HCT116 (cell line): ENCODE measurements at regions not wholly inside any gene's neighbourhood (a gene's known extent, or its start where the extent isn't known, plus 50 kb on each side); places are given as distances from the start of the nearest gene placed in this dataset.
A peak's percentile ranks its signal among the peaks of the same experiment; 100 is the strongest.

Experiments used
- ATAC-seq: fragments of 200-7000 bp; cut with Tn5 transposase; 2 replicates; pipeline ENCODE4 v1.9.1; 2020; ENCODE audit warnings: mild to moderate bottlenecking, moderate library complexity
- BruUV-seq: library from RNA; stranded (reverse); fragments of 400-500 nt; replicated peaks from 2 replicates; lab custom pipeline; 2021; lab: Mats Ljungman, UMichigan
- CTCF ChIA-PET: fragments of 300-600 bp; sonication (Branson Sonifier 250); formaldehyde crosslinking; loops from one replicate; lab custom pipeline; 2021; ENCODE audit warnings: antibody characterized with exemption; lab: Charles Lee
- POLR2A ChIA-PET: fragments of 300-600, 350-600 bp; sonication (Branson Sonifier 250); formaldehyde crosslinking; loops from one replicate; lab custom pipeline; 2021; ENCODE audit warnings: antibody characterized with exemption; lab: Charles Lee
- RAD21 ChIA-PET, 2 experiments: fragments of 300-600 bp; sonication (Branson Sonifier 250); formaldehyde crosslinking; loops; one replicate each; lab custom pipeline; 2023; ENCODE audit warnings: low total read pairs in 2 of 2; ENCODE audit not compliant: uncharacterized antibody in 2 of 2, unreplicated experiment in 2 of 2, low non-redundant PET in 1 of 2; lab: Charles Lee
- DNase-seq: peaks from one replicate; pipeline ENCODE4 v3.0.0-alpha.2; 2010; ENCODE audit warnings: low read depth, low spot score
- H2AFZ ChIP-seq: fragments of 200-600 bp; shearing (Covaris generic), sonication (generic); 2 replicates; pipeline ENCODE4 v1.6.1; 2017; ENCODE audit warnings: low read depth, mixed run types, mixed read lengths, antibody characterized with exemption, low read length; ENCODE audit not compliant: poor library complexity, severe bottlenecking
- H3K27ac ChIP-seq: 2 replicates; pipeline ENCODE4 v1.5.1; 2012; ENCODE audit warnings: low read depth, low read length
- H3K27me3 ChIP-seq: fragments of 200-600 bp; sonication (generic); 2 replicates; pipeline ENCODE4 v1.6.1; 2016; ENCODE audit warnings: mixed run types, low read length, mixed read lengths; ENCODE audit not compliant: insufficient read depth
- H3K36me3 ChIP-seq, 2 experiments: fragments of 200-500 bp in 1 of 2; fragments of 200-600 bp in 1 of 2; sonication (Bioruptor generic) in 1 of 2; sonication (generic) in 1 of 2; 2 replicates each; pipeline versions ENCODE4 v1.5.1 to v1.6.1; 2014 to 2016; ENCODE audit warnings: low read length in 2 of 2, inconsistent platforms in 1 of 2, mixed read lengths in 1 of 2, mixed run types in 1 of 2; ENCODE audit not compliant: insufficient read depth in 2 of 2, control insufficient read depth in 1 of 2
- H3K4me1 ChIP-seq, 2 experiments: fragments of 200-600 bp in 1 of 2; sonication (generic) in 1 of 2; 2 replicates each; pipeline versions ENCODE4 v1.5.1 to v1.6.1; 2012 to 2017; ENCODE audit warnings: low read length in 2 of 2, inconsistent platforms in 1 of 2, mild to moderate bottlenecking in 1 of 2, mixed read lengths in 1 of 2, mixed run types in 1 of 2, moderate library complexity in 1 of 2; ENCODE audit not compliant: insufficient read depth in 2 of 2, control insufficient read depth in 1 of 2
- H3K4me2 ChIP-seq: fragments of 200-600 bp; sonication (generic); 2 replicates; pipeline ENCODE4 v1.6.1; 2017; ENCODE audit warnings: mixed run types, low read length, mixed read lengths
- H3K4me3 ChIP-seq, 2 experiments: fragments of 200-600 bp in 1 of 2; sonication (generic) in 1 of 2; replicated peaks in 1 of 2; 2 replicates each; pipeline ENCODE4 v1.5.1; 2011 to 2016; ENCODE audit warnings: low read length in 2 of 2, control low read depth in 1 of 2, low read depth in 1 of 2, mild to moderate bottlenecking in 1 of 2, mixed read lengths in 1 of 2, mixed run types in 1 of 2
- H3K79me2 ChIP-seq: fragments of 200-600 bp; sonication (generic); 2 replicates; pipeline ENCODE4 v1.6.1; 2017; ENCODE audit warnings: mild to moderate bottlenecking, mixed run types, low read length, moderate library complexity, mixed read lengths; ENCODE audit not compliant: insufficient read depth
- H3K9ac ChIP-seq: fragments of 200-600 bp; sonication (generic); 2 replicates; pipeline ENCODE4 v1.6.1; 2016; ENCODE audit warnings: low read length, mixed read lengths
- H3K9me2 ChIP-seq: fragments of 200-600 bp; sonication (generic), shearing (Covaris generic); 2 replicates; pipeline ENCODE4 v1.6.1; 2017; ENCODE audit warnings: mixed run types, mild to moderate bottlenecking, moderate library complexity; ENCODE audit not compliant: insufficient read depth
- H3K9me3 ChIP-seq, 2 experiments: fragments of 200-500 bp in 1 of 2; fragments of 200-600 bp in 1 of 2; sonication (Bioruptor generic) in 1 of 2; sonication (generic) in 1 of 2; 2 replicates each; pipeline ENCODE4 v1.6.1; 2014 to 2017; ENCODE audit warnings: low read length in 2 of 2, mixed read lengths in 2 of 2, inconsistent platforms in 1 of 2, low read depth in 1 of 2, mild to moderate bottlenecking in 1 of 2, mixed run types in 1 of 2, moderate library complexity in 1 of 2; ENCODE audit not compliant: control insufficient read depth in 1 of 2, insufficient read depth in 1 of 2
- H4K20me1 ChIP-seq: fragments of 200-600 bp; sonication (generic), shearing (Covaris generic); 2 replicates; pipeline ENCODE4 v1.6.1; 2017; ENCODE audit warnings: mixed run types, mild to moderate bottlenecking, moderate library complexity; ENCODE audit not compliant: insufficient read depth
- ATF3 ChIP-seq: IDR thresholded peaks from 2 replicates; pipeline ENCODE4 v1.6.1; 2012
- CEBPB ChIP-seq: IDR thresholded peaks from 2 replicates; pipeline ENCODE4 v1.6.1; 2012; ENCODE audit warnings: low read depth
- CTCF ChIP-seq, 3 experiments: fragments of 200-600 bp in 1 of 3; sonication (generic) in 1 of 3; IDR thresholded peaks in 2 of 3; conservative IDR thresholded peaks in 1 of 3; 2 replicates each; pipeline ENCODE4 v1.5.1; 2012 to 2017; ENCODE audit warnings: low read depth in 2 of 3, low read length in 2 of 3, antibody characterized with exemption in 1 of 3, borderline replicate concordance in 1 of 3, control low read depth in 1 of 3, mild to moderate bottlenecking in 1 of 3, mixed read lengths in 1 of 3, mixed run types in 1 of 3, moderate library complexity in 1 of 3; ENCODE audit not compliant: insufficient read depth in 1 of 3
- EZH2 ChIP-seq: fragments of 200-600 bp; sonication (generic); IDR thresholded peaks from 2 replicates; pipeline ENCODE4 v1.6.1; 2017; ENCODE audit warnings: antibody characterized with exemption, mixed run types
- JUND ChIP-seq: IDR thresholded peaks from 2 replicates; pipeline ENCODE4 v1.6.1; 2012
- POLR2A ChIP-seq: IDR thresholded peaks from 2 replicates; pipeline ENCODE4 v1.7.0; 2011; ENCODE audit warnings: borderline replicate concordance; ENCODE audit not compliant: insufficient read depth, insufficient read length; ENCODE audit errors: extremely low read depth
- RAD21 ChIP-seq: IDR thresholded peaks from 2 replicates; pipeline ENCODE4 v1.6.1; 2012; ENCODE audit warnings: low read depth, mild to moderate bottlenecking
- SIN3A ChIP-seq: IDR thresholded peaks from 2 replicates; pipeline ENCODE4 v1.6.1; 2012; ENCODE audit warnings: low read depth
- ZNF274 ChIP-seq: fragments of 200-500 bp; sonication (Bioruptor generic); IDR thresholded peaks from 2 replicates; pipeline ENCODE4 v1.6.1; 2014; ENCODE audit warnings: mild to moderate bottlenecking, low read depth, low read length, inconsistent platforms
- intact Hi-C: fragments of 100-400 bp; cut with micrococcal nuclease; formaldehyde crosslinking; loops from 2 replicates; pipeline ENCODE4 v1.10.0; 2022

GRCh38 chr5:33338336-33339110 is 102.2 kb upstream of the TARS1 start:
- ATAC-seq: peak; percentile 72
- Histone ChIP-seq H3K36me3 (no peaks in the 10 kb centered on the region), H3K9me3 (no peaks in the 10 kb centered on the region), H3K9ac (no peak overlapping the region), H3K4me2 (no peak overlapping the region), H3K4me3 (no peak overlapping the region), H3K9me2 (no peaks in the 10 kb centered on the region), H2AFZ (no peak overlapping the region), H3K27ac (no peak overlapping the region), H3K4me1 (peaks cover 0 to 2% of the 10 kb centered on the region in 2 experiments; a peak in 1 of 4 replicates), H3K27me3 (no peaks in the 10 kb centered on the region), H3K79me2 (no peaks in the 10 kb centered on the region), H4K20me1 (no peaks in the 10 kb centered on the region)
- RAD21 ChIA-PET: no interaction called here
- intact Hi-C loops: no loop called here
- DNase-seq: no peak
- CTCF ChIA-PET: no interaction called here
- no TSS peak for BruUV-seq
- TF ChIP-seq RAD21 (no peak), ATF3 (no peak), CTCF (IDR thresholded peaks at IDR 0.05 in 2 of 3, conservative IDR thresholded peaks at IDR 0.05 in 1 of 3; ENCODE audit: borderline replicate concordance in 1 of 3, insufficient read depth in 1 of 3, low read depth in 2 of 3, low read length in 2 of 3) (peak in 1 of 3 experiments; percentile 21; a peak in 1 of 6 replicates), EZH2 (no peak)
- POLR2A ChIA-PET: no interaction called here

- no TSS peak for BruUV-seq
- no peak overlapping the region for H3K27ac ChIP-seq
- no peak overlapping the region for H2AFZ ChIP-seq
- POLR2A ChIA-PET: no interaction called here
- DNase-seq: no peak
- intact Hi-C loops: no loop called here
- no peaks in the 10 kb centered on the region for H3K9me3 ChIP-seq
- H3K36me3 ChIP-seq: no peaks in the 10 kb centered on the region
- peaks cover 0 to 7% of the 10 kb centered on the region in 2 experiments; a peak in 2 of 4 replicates for H3K4me1 ChIP-seq
- ATAC-seq: no peak
- RAD21 ChIA-PET: no interaction called here
- H4K20me1 ChIP-seq: no peaks in the 10 kb centered on the region
- no peak overlapping the region for H3K4me3 ChIP-seq
- TF ChIP-seq ZNF274: no peak
- no peak for TF ChIP-seq RAD21
- TF ChIP-seq JUND: no peak
- no peak for TF ChIP-seq SIN3A
- no peak for TF ChIP-seq POLR2A
- TF ChIP-seq CEBPB: no peak
- TF ChIP-seq, all 23 proteins: peak for 0
- no peak overlapping the region for H3K9ac ChIP-seq
- H3K9me2 ChIP-seq: no peaks in the 10 kb centered on the region
- no peak overlapping the region for H3K4me2 ChIP-seq
- H3K27me3 ChIP-seq: no peaks in the 10 kb centered on the region
- CTCF ChIA-PET: no interaction called here
- H3K79me2 ChIP-seq: no peaks in the 10 kb centered on the region
Observed at GRCh38 chr5:33339413-33339812, 101.4 kb upstream of the TARS1 start.
